ENCODE measurements at regions not wholly inside any gene's neighbourhood (a gene's known extent, or its start where the extent isn't known, plus 50 kb on each side); places are given as distances from the start of the nearest gene placed in this dataset.
"Not testable (repeated sequence)": the region's sequence is repeated elsewhere in the genome, so short reads cannot be mapped to it uniquely, and the experiment has no call there.

- DNase-seq (ENCODE audit: low spot score); CTCF ChIA-PET; H3K27ac ChIP-seq; POLR2A ChIA-PET (ENCODE audit: low non-redundant PET): not testable (repeated sequence)
Observed at GRCh38 chr2:76697439-76697838, 824.7 kb downstream of the LRRTM4 start.

- no peak for DNase-seq (ENCODE audit: low spot score)
- ChIA-PET CTCF (no interaction called here), POLR2A (ENCODE audit: low non-redundant PET) (no interaction called here)
- H3K27ac ChIP-seq, result no peak overlapping the region
- no peak for TF ChIP-seq CTCF (conservative IDR thresholded peaks at IDR 0.05; ENCODE audit: low read depth)
Observed at GRCh38 chr2:76692908-76693307, 829.3 kb downstream of the LRRTM4 start.

GRCh38 chr2:76688732-76689131, 833.4 kb downstream of the LRRTM4 start:
- DNase-seq (ENCODE audit: low spot score), result no peak
- no peak for TF ChIP-seq CTCF (conservative IDR thresholded peaks at IDR 0.05; ENCODE audit: low read depth)
- ChIA-PET POLR2A (ENCODE audit: low non-redundant PET) (no interaction called here), CTCF (interaction anchor here (0.8 to 1.6 kb wide), 2 partner anchors 14 to 25 kb away, joined by 4 read pairs; no protein-coding TSS in a partner anchor)
- no peak overlapping the region for H3K27ac ChIP-seq

DNA sequence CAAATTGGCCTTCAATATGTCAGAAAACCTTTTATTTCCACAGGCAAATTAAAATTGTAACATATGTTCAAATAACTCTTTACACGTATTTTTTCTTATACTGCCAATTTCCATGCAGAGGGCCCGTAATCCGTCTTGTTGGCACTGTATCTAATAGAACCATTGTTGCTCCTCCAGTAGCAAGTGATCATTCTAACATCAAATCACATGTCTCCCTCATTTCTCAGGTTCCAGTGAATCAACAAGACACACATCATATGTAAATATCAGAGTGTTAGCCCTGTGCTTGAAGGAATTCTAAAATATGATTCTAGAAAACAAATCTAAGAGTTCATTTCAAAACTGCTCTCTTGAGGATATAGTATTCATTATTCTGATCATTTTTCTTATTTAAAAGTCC, 834.3 kb downstream of the LRRTM4 start:
- H3K27ac ChIP-seq, result no peak overlapping the region
- POLR2A ChIA-PET (ENCODE audit: low non-redundant PET), result no interaction called here
- CTCF ChIA-PET, result interaction anchor here (1.6 kb wide), 1 partner anchor 13 kb away, joined by 4 read pairs; no protein-coding TSS in a partner anchor
- no peak for DNase-seq (ENCODE audit: low spot score)
- no peak for TF ChIP-seq CTCF (conservative IDR thresholded peaks at IDR 0.05; ENCODE audit: low read depth)

GRCh38 chr2:76684756-76685155, 837.4 kb downstream of the LRRTM4 start:
- no peak for DNase-seq (ENCODE audit: low spot score)
- no peak for TF ChIP-seq CTCF (conservative IDR thresholded peaks at IDR 0.05; ENCODE audit: low read depth)
- ChIA-PET POLR2A (ENCODE audit: low non-redundant PET) (no interaction called here), CTCF (no interaction called here)
- H3K27ac ChIP-seq, result no peak overlapping the region

GRCh38 chr2:76679025-76679396, 843.2 kb downstream of the LRRTM4 start:
- peak; percentile 3 for DNase-seq (ENCODE audit: low spot score)
- TF ChIP-seq CTCF (conservative IDR thresholded peaks at IDR 0.05; ENCODE audit: low read depth), result no peak
- CTCF ChIA-PET, result no interaction called here
- no peak overlapping the region for H3K27ac ChIP-seq
- POLR2A ChIA-PET (ENCODE audit: low non-redundant PET), result no interaction called here

DNA sequence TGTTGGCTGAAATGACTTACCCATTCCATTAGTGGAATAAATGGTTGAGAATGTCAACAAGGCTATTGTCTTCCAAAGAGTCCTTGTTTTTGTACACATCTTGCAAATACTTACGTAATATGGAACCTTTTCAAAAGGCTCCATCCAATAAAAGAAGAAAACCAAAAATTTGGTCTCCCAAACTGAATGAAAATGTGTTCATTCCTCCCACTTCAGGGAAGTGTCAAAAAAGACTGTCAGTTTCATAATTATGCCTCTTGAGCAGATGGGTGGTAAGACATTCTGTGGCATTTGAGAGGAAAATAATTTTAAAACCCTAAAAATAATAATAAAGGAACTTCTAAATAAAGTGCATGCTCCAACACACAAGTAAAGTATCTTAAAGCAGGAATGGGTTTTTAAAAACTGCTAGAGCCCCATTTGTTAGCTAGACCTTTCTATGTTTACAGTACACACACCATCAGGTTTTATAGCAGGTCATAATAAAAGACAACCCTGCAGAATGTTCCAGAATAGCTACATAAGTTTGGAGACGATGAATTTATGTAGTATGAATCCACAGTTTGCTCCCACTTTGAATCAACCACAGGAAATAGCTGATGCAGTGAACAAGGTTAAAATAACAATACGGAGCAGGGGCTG, 843.7 kb downstream of the LRRTM4 start:
- ChIA-PET POLR2A (ENCODE audit: low non-redundant PET) (no interaction called here), CTCF (no interaction called here)
- no peak for DNase-seq (ENCODE audit: low spot score)
- no peak overlapping the region for H3K27ac ChIP-seq
- no peak for TF ChIP-seq CTCF (conservative IDR thresholded peaks at IDR 0.05; ENCODE audit: low read depth)

Measured in RWPE1 (cell line).